Non-pigmented ciliary epithelial cell (primary cell): ENCODE measurements at regions not wholly inside any gene's neighbourhood (a gene's known extent, or its start where the extent isn't known, plus 50 kb on each side); places are given as distances from the start of the nearest gene placed in this dataset.

Source experiments
- DNase-seq: peaks from one replicate; pipeline ENCODE4 v3.0.0-alpha.2; 2010; ENCODE audit warnings: low read depth

DNA sequence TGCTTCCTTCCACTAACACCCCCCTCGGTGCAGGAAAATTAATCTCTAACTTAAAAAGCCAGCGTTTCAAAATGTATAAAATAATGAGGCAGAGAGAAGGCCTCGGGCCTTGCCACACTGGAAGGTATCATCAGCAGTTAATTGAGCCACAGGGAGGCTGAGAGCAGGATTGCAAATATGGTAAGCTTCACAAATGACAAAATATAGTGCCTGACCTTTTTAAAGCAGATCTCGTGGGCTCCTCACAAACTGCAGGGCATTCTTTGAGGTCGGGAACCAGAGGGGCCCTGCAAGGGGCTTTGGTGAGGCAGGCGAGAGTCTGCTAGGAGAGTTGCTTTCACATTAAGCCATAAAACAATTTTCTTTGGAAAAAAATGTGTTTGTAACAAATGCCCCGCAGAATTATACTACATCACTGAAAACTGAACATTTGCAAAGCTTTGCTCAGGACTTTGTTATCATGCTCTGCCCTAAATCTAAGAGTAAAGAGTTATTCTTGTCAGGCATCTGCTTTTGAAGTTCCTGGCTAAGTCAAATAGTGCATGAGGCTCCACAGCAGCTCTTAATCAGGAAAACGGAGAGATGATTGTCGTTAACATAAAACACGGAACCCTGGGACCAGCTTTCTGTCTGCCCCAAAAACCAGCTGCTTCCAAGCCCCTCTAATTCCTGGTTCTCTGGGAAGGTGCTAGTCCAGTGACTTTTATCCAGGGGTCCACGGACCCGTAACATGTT is 61.4 kb upstream of the SYT13 start:
- no peak for DNase-seq

DNA sequence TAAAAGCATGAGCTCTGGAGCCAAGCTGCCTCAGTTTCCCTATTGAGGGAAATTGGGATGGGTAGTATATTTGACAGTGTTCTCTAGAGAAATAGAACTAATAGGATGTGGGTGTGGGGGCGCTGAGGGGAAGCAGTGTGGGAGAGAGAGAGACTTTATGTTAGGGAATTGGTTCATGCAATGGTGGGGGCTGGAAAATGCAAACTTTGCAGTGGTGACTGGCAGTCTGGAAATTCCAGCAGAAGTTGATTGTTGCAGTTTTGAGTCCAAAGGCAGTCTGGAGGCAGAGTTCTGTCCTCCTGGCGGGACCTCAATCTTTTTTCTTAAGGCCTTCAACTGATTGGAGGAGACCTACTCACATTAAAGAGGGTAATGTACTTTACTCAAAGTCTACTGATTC is 59.4 kb upstream of the SYT13 start:
- DNase-seq: no peak

DNA sequence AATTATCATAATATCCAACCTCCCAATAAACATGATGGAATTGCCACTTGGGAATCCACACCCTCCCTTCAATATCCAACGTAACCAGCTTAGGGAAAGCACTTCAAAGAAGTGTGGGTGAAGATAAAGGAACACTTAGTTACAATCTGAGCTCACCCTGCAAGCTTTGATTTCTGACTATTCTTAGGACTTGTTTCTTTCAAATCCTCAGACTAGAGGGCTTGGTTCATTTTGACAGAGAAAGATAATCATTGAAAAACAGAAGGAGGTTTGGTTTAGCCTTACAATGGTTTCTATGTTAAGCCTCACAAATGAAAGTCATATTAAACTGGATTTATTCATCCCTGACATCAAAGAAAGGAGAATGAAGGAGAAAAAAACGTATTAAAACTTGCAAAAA is 57.9 kb upstream of the SYT13 start:
- no peak for DNase-seq

DNA sequence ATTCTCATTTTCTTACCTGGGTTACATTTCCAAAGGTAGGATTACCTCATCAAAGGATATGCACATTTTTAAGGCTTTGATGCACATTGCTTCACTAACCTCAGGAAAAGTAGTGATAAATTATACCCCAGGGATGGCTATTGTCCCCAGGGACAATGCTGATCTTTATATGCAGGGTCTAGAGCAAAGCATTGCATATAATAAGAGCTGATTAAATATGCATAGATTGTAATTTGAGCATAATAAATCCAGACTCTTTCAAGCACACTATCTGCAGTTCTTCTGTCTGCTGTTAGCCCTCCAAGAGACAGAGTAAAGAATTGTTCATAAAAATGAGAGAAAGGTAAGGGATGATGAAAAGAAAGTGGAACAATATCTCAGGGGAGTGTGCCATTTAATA is 57.3 kb upstream of the SYT13 start:
- DNase-seq: no peak

DNA sequence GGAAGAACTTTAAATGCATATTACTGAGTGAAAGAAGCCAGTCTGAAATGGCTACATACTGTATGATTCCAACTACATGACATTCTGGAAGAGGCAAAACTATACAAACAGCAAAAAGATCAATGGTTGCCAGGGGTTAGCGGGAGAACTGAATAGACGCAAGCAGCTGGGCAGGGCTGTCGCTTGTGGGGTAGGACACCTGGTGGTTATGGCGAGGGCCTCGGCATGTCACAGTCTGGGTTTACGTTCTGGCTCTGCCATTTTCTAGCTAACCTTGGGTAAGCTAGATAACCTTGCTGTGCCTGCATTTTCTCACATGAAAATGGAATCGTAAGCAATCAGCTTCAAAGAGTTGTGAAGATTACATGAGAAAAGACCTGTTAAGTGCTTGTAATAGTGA is 55.2 kb upstream of the SYT13 start:
- no peak for DNase-seq

DNA sequence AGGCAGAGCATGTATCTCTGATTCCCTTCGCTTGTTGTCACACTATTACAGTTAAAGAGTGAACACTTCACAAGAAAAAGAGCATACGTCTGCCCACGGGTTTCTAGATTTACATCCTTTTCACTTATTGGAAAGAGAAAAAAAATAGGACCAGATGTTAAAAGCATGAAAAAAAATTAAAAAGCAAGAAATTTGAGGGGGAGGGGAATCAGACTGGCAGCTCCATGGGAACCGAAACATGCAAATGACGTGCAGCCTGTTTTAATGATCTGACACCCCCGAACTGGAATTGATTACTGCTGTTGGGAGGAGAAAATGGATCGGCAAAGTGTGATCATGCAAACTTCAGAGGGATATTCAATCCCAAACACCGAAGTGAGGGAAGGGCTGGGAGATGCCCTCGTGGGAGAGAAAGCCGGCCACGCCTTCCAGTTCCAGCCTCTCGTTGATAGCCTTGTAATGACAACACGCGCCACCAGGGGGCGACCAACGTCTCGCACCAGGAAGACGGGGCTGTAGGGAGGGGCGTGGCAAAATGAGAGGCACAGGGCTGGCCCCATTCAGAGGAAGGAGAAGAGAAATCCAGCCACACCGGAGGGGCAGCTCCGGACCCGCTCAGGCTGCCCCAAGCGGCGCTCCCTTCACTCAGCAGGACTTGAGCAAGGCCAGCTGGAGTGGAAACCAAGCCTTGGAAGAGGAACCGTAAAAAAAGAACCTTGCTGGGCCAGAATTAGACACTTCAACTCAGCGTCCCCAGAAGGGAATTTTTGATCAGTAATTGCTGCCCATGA is 53.8 kb upstream of the SYT13 start:
- DNase-seq: peak; percentile 27

DNA sequence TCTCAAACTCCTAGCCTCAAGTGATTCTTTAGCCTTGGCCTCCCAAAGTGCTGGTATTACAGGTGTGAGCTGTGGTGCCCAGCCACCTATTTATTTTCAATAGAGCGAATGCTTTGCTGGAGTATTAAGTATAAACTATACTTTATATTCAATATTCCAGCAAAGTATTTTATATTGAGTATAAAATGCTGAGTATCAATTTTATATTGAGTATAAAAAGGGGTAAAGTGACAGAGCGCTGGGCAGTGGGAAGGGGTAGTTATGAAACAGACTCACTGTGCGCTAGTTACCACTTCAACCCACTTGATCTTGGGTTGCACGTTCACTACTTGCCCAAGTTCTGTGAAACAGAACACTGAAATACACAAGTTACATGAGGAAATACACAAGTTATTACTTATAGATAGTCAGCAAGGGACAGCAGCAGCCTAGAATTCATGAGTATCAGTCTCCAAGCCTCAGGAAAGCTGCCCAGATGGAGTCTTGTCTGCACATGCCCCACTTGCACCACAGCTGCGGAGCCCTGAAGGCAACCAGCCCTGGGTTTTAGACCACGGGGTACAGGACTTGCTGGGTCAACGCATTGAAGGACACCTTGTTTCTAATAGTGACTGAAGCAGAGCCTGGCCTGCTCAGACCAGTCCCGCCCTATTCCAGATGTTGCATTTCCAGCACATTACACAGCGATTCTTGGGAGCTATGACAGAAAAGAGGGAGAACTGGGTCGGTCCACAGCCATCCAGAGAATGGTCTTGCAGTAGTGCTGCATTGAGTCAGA is 51.6 kb upstream of the SYT13 start:
- no peak for DNase-seq

DNA sequence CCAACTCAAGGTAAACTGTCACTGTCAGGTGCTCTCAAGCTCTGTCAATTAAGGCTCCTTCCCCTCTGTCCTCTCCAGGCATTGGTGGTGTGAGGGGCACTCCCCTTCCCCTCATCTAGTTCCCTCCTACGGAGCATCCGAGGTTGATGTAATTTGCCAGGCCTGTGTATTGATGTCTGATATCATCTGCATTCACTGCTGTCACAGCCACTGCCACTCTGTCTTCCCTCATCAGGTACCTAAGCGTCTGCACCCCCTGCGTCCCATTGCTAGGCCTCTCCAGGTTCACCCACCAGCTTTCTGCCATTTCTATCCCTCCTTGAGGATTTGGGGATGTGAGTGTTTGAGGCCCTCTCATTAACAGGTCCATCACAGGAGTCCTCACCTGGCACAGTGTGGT is 50.0 kb upstream of the SYT13 start:
- DNase-seq: no peak
